ENCODE measurements at regions not wholly inside any gene's neighbourhood (a gene's known extent, or its start where the extent isn't known, plus 50 kb on each side); places are given as distances from the start of the nearest gene placed in this dataset.

DNA sequence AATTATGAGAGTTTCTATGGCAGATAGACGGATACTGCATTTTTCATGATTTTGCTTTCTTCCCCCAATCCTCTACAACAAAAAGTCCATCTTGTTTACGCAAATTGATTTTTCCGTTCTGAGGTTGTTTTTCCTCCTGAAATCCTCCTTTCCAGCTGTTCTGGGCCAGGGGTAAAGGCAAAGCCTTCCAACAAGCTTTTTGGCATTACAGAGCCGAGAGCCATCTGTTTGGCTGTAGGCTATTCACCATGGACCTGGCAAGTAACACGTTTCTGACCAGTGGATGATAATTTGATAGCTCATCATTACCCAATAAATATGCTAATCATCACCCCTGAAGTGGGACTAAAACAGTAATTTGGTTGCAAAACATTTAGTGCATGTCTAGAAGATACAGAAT is 226.5 kb downstream of the CBLN4 start:
- no peak for TF ChIP-seq ZNF274 (IDR thresholded peaks at IDR 0.05; ENCODE audit: low read depth, low read length)
- no peak for TF ChIP-seq YY1 (IDR thresholded peaks at IDR 0.05; ENCODE audit: insufficient read depth, insufficient read length)
- no peak for TF ChIP-seq SUZ12 (IDR thresholded peaks at IDR 0.05; ENCODE audit: extremely low read depth, insufficient read depth, insufficient read length)
